HEK293T (cell line): ENCODE measurements at regions not wholly inside any gene's neighbourhood (a gene's known extent, or its start where the extent isn't known, plus 50 kb on each side); places are given as distances from the start of the nearest gene placed in this dataset.

ENCODE experiments used
- ARNT ChIP-seq: fragments of 450-650 bp; IDR thresholded peaks from 2 replicates; pipeline ENCODE4 v1.6.1; 2017; ENCODE audit warnings: mild to moderate bottlenecking
- BHLHE40 ChIP-seq: fragments of 450-650 bp; IDR thresholded peaks from 2 replicates; pipeline ENCODE4 v1.6.1; 2016; ENCODE audit warnings: mild to moderate bottlenecking, moderate library complexity, borderline replicate concordance
- CTBP1 ChIP-seq: fragments of 450-650 bp; IDR thresholded peaks from 2 replicates; pipeline ENCODE4 v1.6.1; 2016; ENCODE audit warnings: borderline replicate concordance
- FOXA1 ChIP-seq: fragments of 450-650 bp; IDR thresholded peaks from 2 replicates; pipeline ENCODE4 v1.6.1; 2016; ENCODE audit warnings: mild to moderate bottlenecking
- FOXM1 ChIP-seq: fragments of 450-650 bp; IDR thresholded peaks from 2 replicates; pipeline ENCODE4 v1.6.1; 2017; ENCODE audit warnings: mild to moderate bottlenecking, borderline replicate concordance
- L3MBTL2 ChIP-seq: fragments of 450-650 bp; conservative IDR thresholded peaks from 2 replicates; pipeline ENCODE4 v1.6.1; 2016; ENCODE audit warnings: mild to moderate bottlenecking
- LEF1 ChIP-seq: fragments of 450-650 bp; IDR thresholded peaks from 2 replicates; pipeline ENCODE4 v1.6.1; 2017; ENCODE audit warnings: mild to moderate bottlenecking, borderline replicate concordance
- NFRKB ChIP-seq: fragments of 450-650 bp; IDR thresholded peaks from 2 replicates; pipeline ENCODE4 v1.6.1; 2016; ENCODE audit warnings: mild to moderate bottlenecking, moderate library complexity
- SP1 ChIP-seq: fragments of 450-650 bp; IDR thresholded peaks from 2 replicates; pipeline ENCODE4 v1.6.1; 2017
- SUZ12 ChIP-seq: fragments of 450-650 bp; IDR thresholded peaks from 2 replicates; pipeline ENCODE4 v1.6.1; 2016; ENCODE audit warnings: mild to moderate bottlenecking
- TARDBP ChIP-seq: fragments of 450-650 bp; IDR thresholded peaks from 2 replicates; pipeline ENCODE4 v1.6.1; 2016
- ZNF384 ChIP-seq: fragments of 450-650 bp; IDR thresholded peaks from 2 replicates; pipeline ENCODE4 v1.6.1; 2016
- TF ChIP-seq, protein P1 (sequence below): fragments of 450-650 bp; IDR thresholded peaks from 2 replicates; pipeline ENCODE4 v1.6.1; 2016

- TF ChIP-seq SUZ12 (no peak), SP1 (no peak), LEF1 (no peak), ARNT (no peak), TARDBP (no peak), L3MBTL2 (no peak), BHLHE40 (no peak), FOXA1 (no peak), NFRKB (no peak), CTBP1 (no peak), FOXM1 (no peak), ZNF384 (no peak)
- TF ChIP-seq, protein P1, sequence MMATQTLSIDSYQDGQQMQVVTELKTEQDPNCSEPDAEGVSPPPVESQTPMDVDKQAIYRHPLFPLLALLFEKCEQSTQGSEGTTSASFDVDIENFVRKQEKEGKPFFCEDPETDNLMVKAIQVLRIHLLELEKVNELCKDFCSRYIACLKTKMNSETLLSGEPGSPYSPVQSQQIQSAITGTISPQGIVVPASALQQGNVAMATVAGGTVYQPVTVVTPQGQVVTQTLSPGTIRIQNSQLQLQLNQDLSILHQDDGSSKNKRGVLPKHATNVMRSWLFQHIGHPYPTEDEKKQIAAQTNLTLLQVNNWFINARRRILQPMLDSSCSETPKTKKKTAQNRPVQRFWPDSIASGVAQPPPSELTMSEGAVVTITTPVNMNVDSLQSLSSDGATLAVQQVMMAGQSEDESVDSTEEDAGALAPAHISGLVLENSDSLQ, result no peak
Measured at GRCh38 chr22:47465809-47466208, 703.4 kb downstream of the TBC1D22A start.
